ENCODE measurements at regions not wholly inside any gene's neighbourhood (a gene's known extent, or its start where the extent isn't known, plus 50 kb on each side); places are given as distances from the start of the nearest gene placed in this dataset.
"Not testable (repeated sequence)": the region's sequence is repeated elsewhere in the genome, so short reads cannot be mapped to it uniquely, and the experiment has no call there.

GRCh38 chr5:67934976-67935375 lies 280.6 kb upstream of the PIK3R1 start:
- no peak for DNase-seq (ENCODE audit: low spot score)

GRCh38 chr5:67925511-67925910 lies 290.0 kb upstream of the PIK3R1 start:
- DNase-seq (ENCODE audit: low spot score), result no peak

DNA sequence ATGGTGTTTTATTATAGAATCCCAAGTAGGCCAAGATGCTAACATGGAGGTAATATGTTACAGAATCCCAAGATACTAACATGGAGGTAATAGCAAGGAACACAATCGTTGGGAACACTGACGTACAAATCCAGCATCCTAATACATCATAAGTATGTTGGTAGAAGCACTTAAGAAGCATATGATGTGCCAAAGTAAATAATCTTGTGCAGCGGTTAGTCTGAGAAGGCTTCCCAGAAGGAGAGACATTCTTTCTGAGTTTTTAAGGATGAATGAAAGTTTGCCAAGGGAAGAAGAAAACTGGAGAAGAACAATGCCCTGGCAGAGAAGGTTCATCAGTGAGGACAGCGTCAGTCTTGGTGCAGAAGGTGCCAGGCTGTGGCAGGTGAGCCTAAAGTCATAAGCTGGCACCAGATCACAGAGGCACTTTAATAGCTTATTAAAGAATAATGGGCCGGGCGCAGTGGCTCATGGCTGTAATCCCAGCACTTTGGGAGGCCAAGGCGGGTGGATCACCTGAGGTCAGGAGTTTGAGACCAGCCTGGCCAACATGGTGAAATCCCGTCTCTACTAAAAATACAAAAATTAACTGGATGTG lies 294.5 kb upstream of the PIK3R1 start:
- no peak for DNase-seq (ENCODE audit: low spot score)

GRCh38 chr5:67919532-67919931 lies 296.0 kb upstream of the PIK3R1 start:
- DNase-seq (ENCODE audit: low spot score), result not testable (repeated sequence)

GRCh38 chr5:67917561-67917960 lies 298.0 kb upstream of the PIK3R1 start:
- no peak for DNase-seq (ENCODE audit: low spot score)

GRCh38 chr5:67910546-67910945 lies 305.0 kb upstream of the PIK3R1 start:
- DNase-seq (ENCODE audit: low spot score), result no peak

- DNase-seq (ENCODE audit: low spot score), result no peak
Observed at GRCh38 chr5:67908126-67908765, 307.3 kb upstream of the PIK3R1 start.

DNA sequence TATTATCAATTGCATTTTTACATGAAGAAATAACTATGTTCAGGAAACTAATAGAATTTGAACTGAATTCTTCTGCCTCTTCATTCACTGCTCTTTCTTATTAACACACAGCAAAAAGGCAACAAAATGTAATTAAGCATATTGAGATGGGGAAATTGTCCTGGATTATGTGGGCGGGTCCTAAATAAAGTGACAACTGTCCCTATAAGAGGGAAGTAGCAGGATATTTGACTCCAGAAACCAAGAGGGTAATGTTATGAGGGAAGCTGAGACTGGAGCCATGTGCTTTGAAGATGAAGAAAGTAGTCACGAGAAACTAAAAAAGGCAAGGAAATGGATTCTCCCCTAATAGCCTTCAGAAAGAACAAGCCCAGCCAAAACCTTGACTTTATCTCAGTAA lies 311.2 kb upstream of the PIK3R1 start:
- DNase-seq (ENCODE audit: low spot score), result no peak

GRCh38 chr5:67903656-67904055 lies 311.9 kb upstream of the PIK3R1 start:
- no peak for DNase-seq (ENCODE audit: low spot score)

DNA sequence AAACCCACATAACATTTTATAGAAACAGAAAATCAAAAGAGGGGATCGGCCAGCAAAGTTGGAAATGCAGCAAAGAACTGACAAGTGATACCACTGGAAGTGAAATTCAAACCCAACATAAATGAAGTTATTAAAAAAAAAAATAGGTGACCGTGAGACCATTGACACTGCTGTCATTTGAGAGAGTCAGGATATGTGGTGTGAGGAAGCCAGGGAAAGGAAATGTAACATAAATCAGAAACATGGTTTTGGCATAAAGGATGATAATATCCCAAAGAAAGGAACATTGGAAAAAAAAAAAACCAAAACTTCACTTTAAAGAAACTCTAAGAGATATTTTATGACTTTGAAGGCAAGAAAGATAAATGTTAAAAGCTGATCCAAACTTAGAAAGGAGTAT lies 312.4 kb upstream of the PIK3R1 start:
- DNase-seq (ENCODE audit: low spot score), result no peak

DNA sequence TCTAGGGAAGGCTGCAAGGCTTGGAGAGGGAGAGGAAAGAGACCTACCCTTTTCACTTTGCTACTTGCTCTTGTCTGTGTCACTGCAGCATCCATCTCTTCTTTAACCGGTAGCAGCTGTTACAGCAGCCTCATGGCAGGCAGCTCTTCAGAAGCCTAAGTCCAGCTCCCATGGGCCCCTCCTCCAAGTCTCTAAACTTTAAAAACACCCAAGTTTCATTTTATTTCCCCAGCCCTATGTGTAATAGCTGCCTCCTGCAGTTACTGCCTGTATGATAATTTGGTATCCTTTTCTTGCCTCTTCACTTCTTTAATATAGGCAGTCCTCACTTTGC lies 313.1 kb upstream of the PIK3R1 start:
- DNase-seq (ENCODE audit: low spot score), result no peak

DNA sequence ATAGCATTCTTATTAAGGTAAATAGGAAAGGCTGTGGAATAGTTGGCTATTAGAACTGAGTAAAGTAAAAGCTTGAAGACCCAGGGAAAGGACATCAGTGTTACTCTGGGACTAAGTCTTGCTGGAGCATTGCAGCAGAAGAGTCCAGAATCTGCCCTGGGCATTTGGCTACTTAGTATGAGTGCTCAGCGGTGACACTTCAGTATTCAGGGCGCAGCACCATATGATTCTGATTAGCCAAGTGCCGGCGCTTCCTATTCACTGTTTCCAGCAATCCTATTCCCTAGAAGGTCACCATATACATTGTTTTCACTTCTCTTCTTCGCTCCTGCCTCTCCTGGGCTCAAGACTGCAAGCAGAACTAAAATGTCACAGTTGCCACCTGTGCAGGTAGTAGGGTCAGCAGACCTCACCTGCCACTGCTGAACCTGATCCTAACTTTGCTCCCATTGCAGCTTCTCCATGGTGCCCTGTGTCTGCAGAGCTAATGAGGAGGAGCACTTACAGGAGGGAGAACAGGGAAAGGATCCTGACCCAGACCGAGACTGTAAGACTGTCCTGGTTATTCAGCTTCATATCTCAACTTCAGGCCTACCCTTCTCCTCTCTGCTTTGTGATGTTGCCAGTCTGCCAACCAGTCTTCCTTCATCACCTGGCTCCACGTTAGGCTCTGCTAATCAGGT lies 313.6 kb upstream of the PIK3R1 start:
- DNase-seq (ENCODE audit: low spot score), result no peak

DNA sequence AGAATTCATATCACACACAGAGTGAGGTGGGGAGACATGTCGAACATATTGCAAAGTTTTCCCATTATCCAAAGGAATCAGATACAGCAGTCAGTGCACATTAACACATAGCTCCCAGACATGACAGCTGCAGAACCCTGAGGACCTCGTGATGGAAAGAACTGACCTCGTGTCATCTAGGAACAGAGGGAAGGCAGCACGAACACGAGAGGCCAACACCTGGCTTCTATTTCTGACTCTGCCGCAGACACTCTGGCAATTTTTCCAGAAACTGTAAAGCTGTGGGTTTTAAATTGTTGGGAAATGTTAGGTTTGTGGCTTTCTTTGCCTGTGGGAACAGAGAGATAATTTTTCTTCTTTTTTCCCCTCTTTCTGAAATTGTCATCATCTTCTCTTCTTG lies 315.0 kb upstream of the PIK3R1 start:
- no peak for DNase-seq (ENCODE audit: low spot score)

GRCh38 chr5:67897980-67898379 lies 317.6 kb upstream of the PIK3R1 start:
- DNase-seq (ENCODE audit: low spot score), result no peak

DNA sequence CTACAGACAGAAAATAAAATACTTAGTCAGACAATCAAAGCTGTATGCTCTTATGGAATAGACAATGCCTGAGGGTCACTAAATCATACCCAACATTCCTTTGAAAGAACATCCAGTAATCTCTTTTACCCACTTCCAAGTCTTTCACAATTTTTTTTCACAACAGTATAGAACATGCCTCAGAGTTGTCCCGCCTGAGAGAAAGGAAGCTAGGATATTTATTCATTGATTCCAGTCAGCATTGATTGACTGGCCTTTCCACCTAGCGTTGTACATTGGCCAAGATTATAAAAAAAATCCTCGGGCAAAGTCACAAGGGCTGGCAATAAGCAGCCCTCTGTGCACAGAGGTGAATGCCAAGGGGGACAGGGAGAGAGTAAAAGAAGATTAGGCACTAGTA lies 318.1 kb upstream of the PIK3R1 start:
- no peak for DNase-seq (ENCODE audit: low spot score)

DNA sequence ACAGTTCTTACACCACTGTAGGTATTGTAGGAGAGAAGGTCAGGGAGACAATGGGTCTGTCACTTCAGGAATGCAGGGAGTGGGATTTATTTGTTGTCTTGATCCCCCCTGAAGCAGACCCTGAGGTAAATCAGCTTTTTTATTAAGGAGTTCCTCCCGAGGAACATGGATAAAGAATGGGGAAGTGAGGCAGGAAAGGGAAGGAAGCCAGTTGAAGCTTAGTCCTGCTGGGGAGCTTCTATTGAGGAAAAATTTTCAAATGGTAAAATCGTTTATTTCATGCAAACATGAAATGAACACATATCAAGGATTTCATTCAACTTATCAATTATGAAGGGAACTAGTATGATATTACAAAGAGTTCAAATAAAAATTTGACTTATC lies 318.6 kb upstream of the PIK3R1 start:
- no peak for DNase-seq (ENCODE audit: low spot score)

- DNase-seq (ENCODE audit: low spot score), result no peak
Observed at GRCh38 chr5:67896311-67896929, 319.1 kb upstream of the PIK3R1 start.

DNA sequence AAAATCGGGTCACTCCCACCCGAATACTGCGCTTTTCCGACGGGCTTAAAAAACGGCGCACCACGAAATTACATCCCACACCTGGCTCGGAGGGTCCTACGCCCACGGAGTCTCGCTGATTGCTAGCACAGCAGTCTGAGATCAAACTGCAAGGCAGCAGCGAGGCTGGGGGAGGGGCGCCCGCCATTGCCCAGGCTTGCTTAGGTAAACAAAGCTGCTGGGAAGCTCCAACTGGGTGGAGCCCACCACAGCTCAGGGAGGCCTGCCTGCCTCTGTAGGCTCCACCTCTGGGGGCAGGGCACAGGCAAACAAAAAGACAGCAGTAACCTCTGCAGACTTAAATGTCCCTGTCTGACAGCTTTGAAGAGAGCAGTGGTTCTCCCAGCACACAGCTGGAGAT lies 325.7 kb upstream of the PIK3R1 start:
- not testable (repeated sequence) for DNase-seq (ENCODE audit: low spot score)

DNA sequence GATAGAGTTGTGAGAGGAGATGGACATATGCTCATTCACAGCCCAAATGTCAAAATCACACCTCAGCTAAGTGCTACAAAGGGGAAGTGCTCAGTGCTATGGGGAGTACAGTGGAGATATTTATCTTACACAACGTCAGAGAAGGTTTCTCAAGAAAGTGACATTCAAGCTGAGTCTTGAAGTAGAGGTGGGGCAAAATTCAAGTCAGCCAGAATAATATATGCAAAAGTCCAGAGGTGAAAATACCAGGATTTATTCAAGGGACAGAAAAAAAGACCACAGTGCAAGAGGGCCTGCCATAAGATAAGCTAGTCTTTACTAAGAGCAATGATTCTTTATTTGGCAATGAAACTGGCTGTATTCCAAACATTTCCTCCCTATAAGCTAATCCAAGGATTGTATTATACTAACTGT lies 327.8 kb upstream of the PIK3R1 start:
- DNase-seq (ENCODE audit: low spot score), result no peak

GRCh38 chr5:67886761-67887160 lies 328.8 kb upstream of the PIK3R1 start:
- DNase-seq (ENCODE audit: low spot score), result no peak

DNA sequence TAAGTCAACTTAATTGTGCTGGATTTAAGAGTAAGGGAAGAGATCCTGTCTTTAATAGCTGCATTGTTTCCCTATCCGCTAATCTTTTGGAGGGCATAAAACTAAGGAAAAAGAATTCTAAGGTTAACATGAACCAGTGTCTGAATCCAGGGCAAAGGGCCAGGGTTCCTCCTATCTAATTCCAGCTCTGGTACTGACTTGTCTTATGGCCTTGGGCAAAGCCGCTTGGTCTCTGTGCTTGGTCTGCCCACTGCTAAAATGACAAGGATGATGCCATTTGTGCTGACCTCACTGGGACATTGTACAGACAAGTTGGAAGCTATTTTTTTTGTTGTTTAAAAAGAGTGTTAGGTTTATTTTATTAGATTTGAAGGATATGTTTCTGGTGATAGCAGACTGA lies 334.7 kb upstream of the PIK3R1 start:
- no peak for DNase-seq (ENCODE audit: low spot score)

DNA sequence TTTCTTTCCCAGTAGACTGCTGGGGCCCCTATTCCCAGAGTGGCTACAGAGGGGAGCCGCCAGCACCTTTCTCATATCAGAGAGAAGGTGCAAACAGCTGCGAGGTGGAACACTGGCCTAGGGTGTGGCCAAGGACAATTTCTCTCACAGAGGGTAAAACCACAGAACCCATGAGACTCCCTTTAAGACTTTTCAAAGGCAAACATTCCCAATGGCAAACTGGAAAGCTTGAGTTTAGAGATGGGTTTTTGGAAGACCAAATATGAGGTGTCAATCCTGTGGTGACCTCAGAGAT lies 335.1 kb upstream of the PIK3R1 start:
- DNase-seq (ENCODE audit: low spot score), result no peak

GRCh38 chr5:67879620-67880510 lies 335.7 kb upstream of the PIK3R1 start:
- DNase-seq (ENCODE audit: low spot score), result no peak

All from ecto neural progenitor cell (in vitro differentiated cells).